GM23248 (cell line): ENCODE measurements at regions not wholly inside any gene's neighbourhood (a gene's known extent, or its start where the extent isn't known, plus 50 kb on each side); places are given as distances from the start of the nearest gene placed in this dataset.
"Not testable (repeated sequence)": the region's sequence is repeated elsewhere in the genome, so short reads cannot be mapped to it uniquely, and the experiment has no call there.

Experiments
- DNase-seq: peaks from one replicate; pipeline ENCODE4 v3.0.0-alpha.2; 2015
- H2AFZ ChIP-seq: fragments of 200-600 bp; sonication (generic); 2 replicates; pipeline ENCODE4 v1.6.1; 2016; ENCODE audit warnings: antibody characterized with exemption
- H3F3A ChIP-seq: fragments of 200-600 bp; sonication (generic); 2 replicates; pipeline ENCODE4 v1.6.1; 2016; ENCODE audit warnings: mild to moderate bottlenecking, antibody characterized with exemption, mixed run types; ENCODE audit not compliant: insufficient read depth
- H3K27ac ChIP-seq: fragments of 200-600 bp; sonication (generic); 2 replicates; pipeline ENCODE4 v1.5.1; 2016; ENCODE audit warnings: mild to moderate bottlenecking
- H3K27me3 ChIP-seq: fragments of 200-600 bp; sonication (generic); replicated peaks from 2 replicates; pipeline ENCODE4 v1.6.1; 2016; ENCODE audit warnings: mild to moderate bottlenecking; ENCODE audit not compliant: insufficient read depth
- H3K36me3 ChIP-seq: fragments of 200-600 bp; sonication (generic); 2 replicates; pipeline ENCODE4 v1.6.1; 2016; ENCODE audit warnings: low read depth, mild to moderate bottlenecking
- H3K4me1 ChIP-seq: fragments of 200-600 bp; sonication (generic); 2 replicates; pipeline ENCODE4 v1.6.1; 2016; ENCODE audit warnings: mild to moderate bottlenecking; ENCODE audit not compliant: insufficient read depth
- H3K4me2 ChIP-seq: fragments of 200-600 bp; sonication (generic); one replicate; pipeline ENCODE4 v1.6.1; 2016; ENCODE audit warnings: mild to moderate bottlenecking; ENCODE audit not compliant: unreplicated experiment
- H3K4me3 ChIP-seq: fragments of 200-600 bp; sonication (generic); 2 replicates; pipeline ENCODE4 v1.5.1; 2016; ENCODE audit warnings: mild to moderate bottlenecking
- H3K79me2 ChIP-seq: fragments of 200-600 bp; sonication (generic); 2 replicates; pipeline ENCODE4 v1.6.1; 2016; ENCODE audit warnings: mild to moderate bottlenecking; ENCODE audit not compliant: insufficient read depth
- H3K9ac ChIP-seq: fragments of 200-600 bp; sonication (generic); 2 replicates; pipeline ENCODE4 v1.6.1; 2016; ENCODE audit warnings: mild to moderate bottlenecking
- H3K9me2 ChIP-seq: fragments of 200-600 bp; sonication (generic); 2 replicates; pipeline ENCODE4 v1.6.1; 2016; ENCODE audit warnings: mixed run types, mild to moderate bottlenecking, moderate library complexity; ENCODE audit not compliant: insufficient read depth
- H3K9me3 ChIP-seq: fragments of 200-600 bp; sonication (generic); one replicate; pipeline ENCODE4 v1.6.1; 2017; ENCODE audit warnings: low read depth
- H4K20me1 ChIP-seq: fragments of 200-600 bp; sonication (generic); 2 replicates; pipeline ENCODE4 v1.6.0; 2016; ENCODE audit not compliant: insufficient read depth
- EZH2 ChIP-seq: fragments of 200-600 bp; sonication (generic); IDR thresholded peaks from 2 replicates; pipeline ENCODE4 v1.6.1; 2018; ENCODE audit warnings: antibody characterized with exemption, mild to moderate bottlenecking; ENCODE audit not compliant: insufficient read depth, poor library complexity, severe bottlenecking
- EZH2phosphoT487 ChIP-seq: fragments of 200-600 bp; sonication (generic); IDR thresholded peaks from 2 replicates; pipeline ENCODE4 v1.6.1; 2018; ENCODE audit warnings: antibody characterized with exemption, moderate library complexity, mild to moderate bottlenecking, low read depth; ENCODE audit not compliant: insufficient read depth
- WGBS, 2 experiments: methylation state at CpG; one replicate each; pipeline ENCODE4 v1.1.6; 2015 to 2017; ENCODE audit warnings: low lambda C conversion rate in 2 of 2, low coverage in 1 of 2; ENCODE audit errors: missing lambda C conversion rate in 2 of 2; 5-methylcytosine and 5-hydroxymethylcytosine counted together
- in situ Hi-C: fragments of 300-500 bp; cut with MboI; formaldehyde crosslinking; loops from 2 replicates; pipeline ENCODE4 v1.15.0; 2020

DNA sequence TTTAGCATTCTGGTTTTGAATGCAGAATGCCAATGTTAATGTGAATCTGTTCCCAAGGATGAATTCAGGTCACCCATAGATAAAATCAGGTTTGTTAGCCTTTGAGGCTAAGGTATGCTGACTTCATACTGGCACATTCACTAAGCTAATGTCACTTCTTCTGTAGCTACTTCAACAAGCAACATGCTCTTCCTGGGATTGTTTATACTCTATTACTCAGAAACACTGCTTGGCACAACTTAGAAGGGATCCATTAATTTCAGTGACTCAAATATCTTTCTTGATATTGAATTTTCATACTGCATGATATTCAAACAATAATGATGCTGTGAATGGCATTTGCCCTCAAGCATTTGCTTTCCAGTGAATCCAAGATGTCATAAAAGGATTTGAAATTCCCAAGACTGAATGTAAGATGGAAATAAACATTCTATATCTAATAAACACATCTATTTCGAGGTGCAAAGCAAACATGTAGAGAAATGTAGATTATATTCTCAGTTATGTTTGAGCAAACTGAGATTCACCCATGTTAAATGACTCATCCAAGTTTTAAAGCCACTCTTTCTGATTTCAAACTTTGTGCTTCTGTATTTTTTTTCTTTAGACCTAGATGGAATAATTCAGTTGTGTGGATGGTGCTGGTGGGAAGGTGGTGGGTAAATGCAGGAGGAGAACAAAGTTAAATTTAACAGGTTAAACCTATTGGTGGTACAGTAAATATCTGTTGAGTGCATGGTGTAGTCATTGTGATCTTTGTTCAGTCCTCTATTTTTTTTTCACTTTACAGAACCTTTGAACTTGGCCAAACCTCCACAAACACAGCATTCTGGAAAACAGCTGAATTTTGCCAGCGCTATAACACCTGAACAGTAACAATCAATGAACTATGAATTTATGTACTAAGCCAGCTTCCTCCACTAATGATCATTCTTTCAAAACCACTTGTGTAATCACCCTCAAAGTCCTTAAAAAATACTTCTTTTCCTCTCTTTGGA is 162.1 kb upstream of the XIRP2 start:
- H3K9ac ChIP-seq, result no peak overlapping the region
- no peaks in the 10 kb centered on the region for H3K4me1 ChIP-seq
- TF ChIP-seq EZH2phosphoT487, result no peak
- TF ChIP-seq EZH2, result no peak
- no peaks in the 10 kb centered on the region for H3F3A ChIP-seq
- no peak overlapping the region for H3K27ac ChIP-seq
- no peak overlapping the region for H2AFZ ChIP-seq
- DNase-seq, result no peak
- no peak overlapping the region for H3K4me3 ChIP-seq
- no peaks in the 10 kb centered on the region for H3K36me3 ChIP-seq
- in situ Hi-C loops, result no loop called here
- no peaks in the 10 kb centered on the region for H3K9me2 ChIP-seq
- whole genome bisulfite sequencing, 2 experiments, result 15 to 24% methylated on average over 2 of the region's 2 CpGs
- no peaks in the 10 kb centered on the region for H3K79me2 ChIP-seq
- no peaks in the 10 kb centered on the region for H3K9me3 ChIP-seq
- H3K27me3 ChIP-seq, result no peaks in the 10 kb centered on the region
- H3K4me2 ChIP-seq, result no peak overlapping the region
- H4K20me1 ChIP-seq, result no peaks in the 10 kb centered on the region

DNA sequence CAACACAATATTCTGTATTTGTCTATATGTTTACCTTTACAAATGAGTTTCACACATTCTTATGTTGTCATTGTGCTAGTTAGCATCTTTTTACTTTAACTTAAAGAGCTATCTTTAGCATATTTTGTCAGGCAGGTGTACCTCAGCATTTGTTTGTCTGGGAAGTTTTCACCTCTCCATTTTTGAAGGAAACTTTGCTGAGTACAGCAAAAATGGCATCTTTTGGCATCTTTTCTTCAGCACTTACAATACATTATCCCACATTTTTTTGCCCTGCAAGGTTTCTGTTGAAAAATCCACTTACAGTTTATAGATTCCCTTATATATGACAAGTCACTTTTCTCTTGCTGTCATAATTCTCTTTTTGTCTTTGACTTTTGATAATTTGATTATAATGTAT is 171.3 kb upstream of the XIRP2 start:
- no peaks in the 10 kb centered on the region for H3F3A ChIP-seq

DNA sequence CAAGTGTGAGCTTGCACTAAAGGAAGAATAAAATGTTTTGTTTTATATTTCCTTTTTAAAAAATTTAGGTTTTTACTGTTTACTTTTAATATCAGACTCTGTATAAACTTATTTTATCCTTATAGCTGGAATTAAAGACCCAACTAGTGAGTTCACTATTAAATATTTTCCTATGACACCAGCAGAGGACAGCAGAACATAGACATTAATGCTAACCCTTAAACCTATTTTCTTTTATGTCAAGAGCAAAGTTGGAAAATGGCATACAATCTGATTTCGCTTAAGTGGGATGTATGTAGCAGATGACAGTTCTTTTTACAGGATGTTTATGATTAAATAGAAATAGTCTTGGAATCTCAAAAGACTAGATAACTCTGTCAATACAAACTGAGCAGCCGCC is 188.2 kb upstream of the XIRP2 start:
- no peaks in the 10 kb centered on the region for H4K20me1 ChIP-seq

More for the DNA sequence above, 171.3 kb upstream of the XIRP2 start:
- no peak overlapping the region for H3K27ac ChIP-seq
- H3K4me1 ChIP-seq, result no peaks in the 10 kb centered on the region
- H3K9me2 ChIP-seq, result no peaks in the 10 kb centered on the region
- no peak overlapping the region for H3K4me2 ChIP-seq
- H3K36me3 ChIP-seq, result no peaks in the 10 kb centered on the region
- no peaks in the 10 kb centered on the region for H3K9me3 ChIP-seq
- H3K27me3 ChIP-seq, result no peaks in the 10 kb centered on the region
- in situ Hi-C loops, result no loop called here
- H3K4me3 ChIP-seq, result no peak overlapping the region
- no peak overlapping the region for H2AFZ ChIP-seq
- H3K79me2 ChIP-seq, result no peaks in the 10 kb centered on the region
- DNase-seq, result no peak
- no peaks in the 10 kb centered on the region for H4K20me1 ChIP-seq
- no peak overlapping the region for H3K9ac ChIP-seq
- TF ChIP-seq EZH2, result no peak
- no peak for TF ChIP-seq EZH2phosphoT487

DNA sequence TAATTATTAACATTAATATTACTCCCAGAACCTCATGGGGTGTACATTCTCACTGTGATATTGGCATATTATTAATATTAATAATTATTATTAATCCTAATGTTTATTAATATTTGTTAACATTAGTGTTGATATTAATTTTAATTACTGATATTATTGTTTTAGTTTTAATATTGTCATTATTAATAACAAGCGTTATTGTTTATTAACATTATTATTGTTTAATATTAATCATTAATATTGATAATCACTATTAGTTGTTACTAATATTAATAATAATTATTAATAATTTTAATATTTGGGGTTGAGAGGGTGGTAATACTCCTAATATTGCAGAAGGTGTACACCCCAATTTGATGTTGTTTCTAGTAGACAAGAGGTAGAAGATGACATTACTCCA is 193.1 kb upstream of the XIRP2 start:
- Histone ChIP-seq H4K20me1 (no peaks in the 10 kb centered on the region), H2AFZ (no peak overlapping the region), H3K4me2 (no peak overlapping the region), H3F3A (no peaks in the 10 kb centered on the region), H3K27ac (no peak overlapping the region), H3K27me3 (no peaks in the 10 kb centered on the region), H3K4me3 (no peak overlapping the region), H3K9me3 (no peaks in the 10 kb centered on the region), H3K9me2 (no peaks in the 10 kb centered on the region), H3K4me1 (no peaks in the 10 kb centered on the region), H3K9ac (no peak overlapping the region), H3K79me2 (no peaks in the 10 kb centered on the region), H3K36me3 (no peaks in the 10 kb centered on the region)
- WGBS, 2 experiments, result 3 to 6% methylated on average over 1 of the region's 1 CpG
- in situ Hi-C loops, result no loop called here
- TF ChIP-seq EZH2, result no peak
- TF ChIP-seq EZH2phosphoT487, result no peak
- no peak for DNase-seq

More for the DNA sequence above, 188.2 kb upstream of the XIRP2 start:
- Histone ChIP-seq H3K9ac (no peak overlapping the region), H3F3A (no peaks in the 10 kb centered on the region), H3K27me3 (no peaks in the 10 kb centered on the region), H3K4me2 (no peak overlapping the region), H3K27ac (no peak overlapping the region), H2AFZ (no peak overlapping the region), H3K4me3 (no peak overlapping the region), H3K9me3 (no peaks in the 10 kb centered on the region), H3K9me2 (no peaks in the 10 kb centered on the region), H3K79me2 (no peaks in the 10 kb centered on the region), H3K4me1 (no peaks in the 10 kb centered on the region), H3K36me3 (no peaks in the 10 kb centered on the region)
- DNase-seq, result peak; percentile 2
- in situ Hi-C loops, result no loop called here
- 5 to 7% methylated on average over 2 of the region's 2 CpGs for WGBS, 2 experiments
- TF ChIP-seq EZH2phosphoT487 (no peak), EZH2 (no peak)

DNA sequence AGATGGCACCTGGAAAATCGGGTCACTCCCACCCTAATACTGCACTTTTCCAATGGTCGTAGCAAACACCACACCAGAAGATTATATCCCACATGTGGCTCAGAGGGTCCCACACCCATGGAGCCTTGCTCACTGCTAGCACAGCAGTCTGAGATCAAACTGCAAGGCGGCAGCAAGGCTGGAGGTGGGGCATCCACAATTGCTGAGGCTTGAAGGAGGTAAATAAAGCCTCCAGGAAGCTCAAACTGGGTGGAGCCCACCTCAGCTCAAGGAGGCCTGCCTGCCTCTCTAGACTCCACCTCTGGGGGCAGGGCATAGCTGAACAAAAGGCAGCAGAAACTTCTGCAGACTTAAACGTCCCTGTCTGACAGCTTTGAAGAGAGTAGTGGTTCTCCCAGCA is 192.0 kb upstream of the SCN7A start:
- H3K4me3 ChIP-seq, DNase-seq, H4K20me1 ChIP-seq, H3K27ac ChIP-seq, H2AFZ ChIP-seq, in situ Hi-C loops, H3F3A ChIP-seq, H3K9ac ChIP-seq, H3K4me1 ChIP-seq, H3K4me2 ChIP-seq, H3K27me3 ChIP-seq, H3K9me3 ChIP-seq, H3K9me2 ChIP-seq, H3K36me3 ChIP-seq, H3K79me2 ChIP-seq: not testable (repeated sequence)
- WGBS, 2 experiments, result 11 to 12% methylated on average over 4 of the region's 4 CpGs
